Islet of Langerhans (tissue), 1 donor: ENCODE measurements at regions not wholly inside any gene's neighbourhood (a gene's known extent, or its start where the extent isn't known, plus 50 kb on each side); places are given as distances from the start of the nearest gene placed in this dataset.

Experiments
- FAIRE-seq: peaks from one replicate; lab custom pipeline; 2011; peaks lifted over from hg19 to GRCh38; lab: Jason Lieb, UNC

GRCh38 chr11:16430674-16431073 is 74.3 kb upstream of the SOX6 start:
- FAIRE-seq: no peak

- no peak for FAIRE-seq
These were observed 65.5 kb upstream of the SOX6 start for GRCh38 chr11:16421826-16422225.

DNA sequence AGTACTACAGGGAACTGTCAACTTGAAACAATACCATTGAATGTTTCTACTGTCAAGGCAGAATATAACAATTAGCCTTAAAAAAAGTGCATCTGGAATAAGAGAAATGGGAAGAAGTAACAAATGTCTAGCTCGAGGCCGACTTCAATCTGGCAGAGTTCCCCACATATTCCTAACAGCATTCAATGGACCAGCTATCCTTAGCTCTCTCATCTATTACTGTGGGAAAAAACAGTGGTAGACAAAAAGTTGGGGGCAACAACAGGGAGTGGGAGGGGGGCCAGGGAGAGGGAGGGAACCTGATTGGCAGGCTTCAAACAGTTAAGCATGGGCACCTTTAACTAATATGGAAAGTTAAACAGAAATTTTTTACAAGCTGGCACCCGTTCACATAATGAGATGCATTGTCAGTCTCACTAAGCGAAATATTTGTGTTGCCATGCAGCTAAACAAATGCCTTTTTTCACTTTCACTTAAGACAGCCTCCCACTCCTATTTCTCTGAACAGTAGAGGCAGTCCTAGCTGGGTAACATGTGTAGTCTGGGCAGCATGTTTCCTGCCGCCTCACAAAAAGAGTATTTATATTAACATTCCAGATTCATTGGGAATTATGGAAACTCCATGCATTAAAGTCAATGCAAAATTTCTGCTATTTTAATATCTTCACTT is 62.2 kb upstream of the SOX6 start:
- FAIRE-seq: peak; percentile 90

DNA sequence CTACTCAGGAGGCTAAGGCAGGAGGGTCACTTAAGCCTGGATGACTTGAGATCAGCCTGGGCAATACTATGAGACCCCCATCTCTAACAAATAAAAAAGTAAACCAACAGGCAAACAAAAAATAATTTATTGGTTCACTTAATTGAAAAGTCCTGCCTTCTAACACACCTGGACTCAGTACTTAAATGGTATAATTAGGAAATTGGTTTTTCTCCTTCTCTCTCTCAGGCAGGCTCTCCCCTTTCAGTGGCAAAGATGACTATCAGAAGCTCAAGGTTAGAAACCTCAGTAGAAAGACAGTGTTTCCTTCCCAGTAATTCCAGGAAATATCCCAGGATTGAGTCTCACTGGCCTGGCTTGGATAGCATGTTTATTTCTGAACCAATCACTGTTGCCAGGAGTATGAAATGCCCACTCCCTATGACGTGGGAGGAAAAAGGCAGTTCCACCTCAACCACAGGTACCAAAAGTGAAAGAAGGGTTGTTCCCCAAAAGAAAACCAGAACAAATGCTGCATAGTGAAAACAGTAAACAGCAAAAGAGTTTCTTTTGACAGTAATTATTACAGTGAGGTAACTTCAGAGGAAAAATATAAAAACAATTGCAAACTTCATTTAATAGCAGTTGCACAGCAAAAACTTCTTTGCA is 56.3 kb upstream of the SOX6 start:
- FAIRE-seq: no peak

GRCh38 chr11:16410479-16410878 is 54.1 kb upstream of the SOX6 start:
- peak; percentile 85 for FAIRE-seq

DNA sequence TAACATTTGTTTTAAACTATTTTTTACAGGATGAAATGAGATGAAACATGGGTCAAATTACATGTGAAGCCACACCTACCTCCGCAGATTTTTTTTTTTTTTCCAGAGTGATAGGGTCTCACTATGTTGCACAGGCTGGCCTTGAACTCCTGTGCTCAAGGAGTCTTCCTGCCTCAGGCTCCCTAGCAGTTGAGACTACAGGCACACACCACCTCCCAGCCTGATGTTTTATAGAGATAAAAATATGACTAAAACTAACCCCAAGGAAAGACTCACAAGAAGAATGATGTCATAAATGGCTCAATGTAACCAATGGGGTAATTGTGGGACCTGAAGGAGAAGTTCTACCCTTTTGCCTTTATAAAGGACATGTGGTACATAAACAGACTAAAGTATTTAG is 52.3 kb upstream of the SOX6 start:
- FAIRE-seq: peak; percentile 55

GRCh38 chr11:16406226-16406625 is 49.9 kb upstream of the SOX6 start:
- no peak for FAIRE-seq
